ENCODE measurements at regions not wholly inside any gene's neighbourhood (a gene's known extent, or its start where the extent isn't known, plus 50 kb on each side); places are given as distances from the start of the nearest gene placed in this dataset.
"Not testable (repeated sequence)": the region's sequence is repeated elsewhere in the genome, so short reads cannot be mapped to it uniquely, and the experiment has no call there.

DNA sequence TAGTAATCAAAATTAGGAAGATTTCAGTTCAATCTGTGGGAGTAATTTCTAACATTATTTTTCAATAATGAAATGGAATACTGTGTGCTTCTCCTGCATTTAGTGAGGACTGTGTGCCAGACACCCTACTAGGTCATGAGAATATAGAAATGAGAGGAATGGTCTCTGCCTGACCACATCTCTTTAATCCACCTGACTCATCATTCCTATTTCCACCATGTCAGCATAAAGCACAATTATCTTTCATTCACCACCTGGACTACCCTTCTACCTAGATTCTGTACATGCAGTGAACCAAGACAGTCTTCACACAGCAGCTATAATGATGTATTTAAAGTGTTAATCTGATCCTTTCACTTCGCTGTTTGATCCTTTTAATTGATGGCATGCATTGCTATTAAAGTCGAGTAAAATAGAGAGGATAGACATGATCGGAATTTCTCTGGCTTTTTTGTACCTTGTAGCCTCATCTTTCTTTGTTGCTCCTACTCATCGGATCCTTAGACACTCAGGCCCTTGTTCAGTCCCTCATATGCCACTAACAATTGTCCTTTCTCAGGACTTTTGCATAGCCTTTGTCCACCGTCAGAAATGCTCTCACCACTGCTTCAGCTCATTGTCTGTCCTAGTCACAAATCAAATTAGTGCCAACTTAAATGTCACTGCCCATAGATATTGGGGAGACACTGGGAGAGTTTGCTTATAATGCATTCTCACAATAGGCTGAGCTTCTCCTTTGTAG, 1037.1 kb downstream of the REEP3 start:
- no peak for DNase-seq (ENCODE audit: low read depth in 2 of 2)

- DNase-seq (ENCODE audit: low read depth in 2 of 2) = no peak
Measured at GRCh38 chr10:64571056-64571455, 1049.9 kb downstream of the REEP3 start.

- no peak for DNase-seq (ENCODE audit: low read depth in 2 of 2)
Measured at GRCh38 chr10:64573623-64574325, 1052.6 kb downstream of the REEP3 start.

- no peak for DNase-seq (ENCODE audit: low read depth in 2 of 2)
Measured at GRCh38 chr10:64574371-64574770, 1053.2 kb downstream of the REEP3 start.

DNA sequence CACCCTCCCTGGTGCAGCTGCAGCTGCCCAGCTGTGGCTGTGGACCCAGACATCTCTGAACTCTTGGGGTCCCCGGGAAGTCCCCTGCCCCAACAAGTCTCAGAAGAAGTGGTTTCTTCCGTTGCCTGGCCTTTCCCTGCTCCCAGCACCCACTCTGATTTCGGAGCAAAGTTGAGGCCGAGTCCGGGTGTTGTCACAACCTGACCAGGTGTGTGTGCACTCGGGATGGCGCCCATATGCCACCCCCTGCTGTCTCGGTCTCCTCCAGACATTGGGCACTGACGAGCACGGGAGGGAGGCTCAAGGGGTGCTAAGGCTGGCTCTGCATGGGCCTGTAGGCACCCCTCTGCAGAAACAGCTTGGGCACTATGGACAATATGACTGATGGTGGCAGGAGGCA, 1055.3 kb downstream of the REEP3 start:
- no peak for DNase-seq (ENCODE audit: low read depth in 2 of 2)

GRCh38 chr10:64578757-64579156, 1057.6 kb downstream of the REEP3 start:
- not testable (repeated sequence) for DNase-seq (ENCODE audit: low read depth in 2 of 2)

DNA sequence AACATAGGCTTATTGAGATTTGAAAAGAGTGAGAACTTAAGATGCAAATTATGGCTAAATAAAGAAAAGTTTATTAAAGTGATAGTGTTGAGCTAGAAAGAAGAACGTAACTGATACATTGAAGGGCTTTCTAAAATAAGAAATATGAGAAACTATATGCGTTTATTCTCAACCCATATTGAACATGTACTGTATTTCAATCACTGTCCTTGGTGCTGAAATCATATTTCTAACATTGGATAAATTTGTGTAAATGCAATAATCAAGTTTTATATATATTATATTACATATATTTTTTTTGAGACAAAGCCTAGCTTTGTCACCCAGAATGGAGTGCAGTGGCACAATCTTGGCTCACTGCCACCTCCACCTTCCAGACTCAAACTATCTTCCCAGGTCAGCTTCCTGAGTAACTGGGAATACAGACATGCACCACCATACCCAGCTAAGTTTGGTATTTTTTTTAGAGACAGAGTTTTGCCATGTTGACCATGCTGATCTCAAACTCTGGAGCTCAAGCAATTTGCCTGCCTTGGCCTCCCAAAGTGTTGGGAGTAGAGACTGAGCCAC, 1065.8 kb downstream of the REEP3 start:
- DNase-seq (ENCODE audit: low read depth in 2 of 2) = no peak

GRCh38 chr10:64594072-64594471, 1072.9 kb downstream of the REEP3 start:
- no peak for DNase-seq (ENCODE audit: low read depth in 2 of 2)

DNA sequence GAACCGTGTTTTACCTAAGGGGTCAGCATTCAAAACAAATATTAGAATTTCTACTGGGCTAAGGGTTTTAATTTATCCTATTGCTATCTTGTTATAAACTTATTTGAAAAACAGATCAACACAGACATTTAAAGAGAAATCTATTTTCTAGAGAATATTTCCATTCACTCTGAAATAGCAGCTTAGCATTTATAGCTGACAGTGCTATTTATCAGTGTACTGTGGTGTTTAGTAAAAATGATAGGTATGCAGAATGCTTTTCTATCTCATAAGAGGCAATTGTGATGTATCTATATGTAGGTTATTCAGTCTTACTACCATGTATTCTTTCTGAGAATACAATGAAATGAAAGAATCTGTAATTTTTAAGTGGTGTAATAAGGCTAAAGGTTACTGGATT, 1077.4 kb downstream of the REEP3 start:
- no peak for DNase-seq (ENCODE audit: low read depth in 2 of 2)

- no peak for DNase-seq (ENCODE audit: low read depth in 2 of 2)
Measured at GRCh38 chr10:64601298-64601697, 1080.1 kb downstream of the REEP3 start.

GRCh38 chr10:64617085-64617484, 1095.9 kb downstream of the REEP3 start:
- DNase-seq (ENCODE audit: low read depth in 2 of 2) = no peak

GRCh38 chr10:64619102-64619501, 1097.9 kb downstream of the REEP3 start:
- DNase-seq (ENCODE audit: low read depth in 2 of 2) = no peak

- no peak for DNase-seq (ENCODE audit: low read depth in 2 of 2)
Measured at GRCh38 chr10:64626924-64627323, 1105.7 kb downstream of the REEP3 start.

DNA sequence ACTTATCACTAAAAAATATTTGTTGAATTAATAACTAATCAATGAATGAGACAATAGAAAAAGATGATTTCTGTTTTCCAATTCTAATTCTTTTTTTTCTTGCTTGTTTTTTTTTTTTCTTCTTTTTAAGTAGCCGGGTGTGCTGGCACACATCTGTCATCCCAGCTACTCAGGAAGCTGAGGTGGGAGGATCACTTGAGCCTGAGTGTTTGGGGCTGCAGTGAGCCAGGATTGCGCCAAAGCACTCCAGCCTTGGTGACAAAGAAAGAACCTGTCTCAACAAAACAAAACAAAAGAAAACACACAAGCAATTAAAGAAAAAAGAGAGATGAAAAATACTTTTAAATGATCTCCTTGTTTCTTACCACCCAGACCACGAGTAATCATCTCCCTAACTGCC, 1109.3 kb downstream of the REEP3 start:
- no peak for DNase-seq (ENCODE audit: low read depth in 2 of 2)

DNA sequence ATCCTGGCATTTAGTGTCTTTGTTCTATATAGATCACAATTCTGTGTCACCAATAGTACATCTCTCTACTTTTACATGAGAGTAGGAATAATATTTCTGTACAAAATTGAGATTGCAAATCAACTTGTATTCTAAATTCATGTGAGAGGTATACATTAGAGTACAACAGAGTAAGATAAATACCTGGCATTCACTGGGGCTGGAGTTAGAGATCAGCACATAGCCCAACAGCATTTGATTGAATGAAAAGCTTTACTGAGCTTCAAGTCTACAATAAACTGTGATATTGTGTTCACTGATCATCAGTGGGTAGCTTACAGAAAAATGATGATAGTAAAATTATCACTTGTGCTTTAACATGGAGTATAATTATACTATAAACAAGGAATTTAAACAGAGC, 1114.7 kb downstream of the REEP3 start:
- no peak for DNase-seq (ENCODE audit: low read depth in 2 of 2)

DNA sequence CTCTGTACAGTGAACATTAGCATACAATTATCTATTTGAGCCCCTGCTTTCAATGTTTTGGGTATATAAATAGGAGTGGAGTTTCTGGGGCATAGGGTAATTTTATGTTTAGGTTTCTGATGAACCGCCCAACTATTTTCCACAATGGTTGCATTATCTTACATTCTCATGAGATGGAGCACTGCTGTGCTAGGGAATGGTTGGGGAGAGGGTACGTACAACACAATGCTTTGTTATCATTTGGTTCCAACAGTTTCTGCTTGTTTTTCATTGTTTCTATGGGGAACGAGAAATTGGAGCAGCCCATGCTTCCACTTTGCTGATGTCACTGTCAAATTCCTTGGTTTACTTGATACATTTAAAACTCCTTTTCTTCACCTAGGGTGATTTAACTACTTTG, 1115.3 kb downstream of the REEP3 start:
- DNase-seq (ENCODE audit: low read depth in 2 of 2) = no peak

DNA sequence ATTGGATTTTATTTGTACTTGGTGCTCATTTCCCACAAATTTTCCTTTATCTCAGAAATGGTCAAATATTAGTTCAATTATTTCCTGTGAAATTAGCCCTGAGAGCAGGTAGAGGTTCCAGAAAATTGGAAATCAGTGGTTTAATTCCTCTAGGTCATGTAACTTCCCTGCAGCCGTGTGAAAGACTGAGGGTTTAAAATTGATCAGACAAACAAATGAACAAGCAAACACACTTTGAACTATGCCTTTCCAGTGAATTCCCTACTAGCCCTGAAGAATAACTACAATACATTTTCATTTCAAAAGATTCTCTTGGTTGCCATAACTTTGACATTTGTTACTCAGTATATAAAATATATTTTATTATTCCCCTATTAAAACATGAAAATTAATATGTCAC, 1116.7 kb downstream of the REEP3 start:
- no peak for DNase-seq (ENCODE audit: low read depth in 2 of 2)

DNA sequence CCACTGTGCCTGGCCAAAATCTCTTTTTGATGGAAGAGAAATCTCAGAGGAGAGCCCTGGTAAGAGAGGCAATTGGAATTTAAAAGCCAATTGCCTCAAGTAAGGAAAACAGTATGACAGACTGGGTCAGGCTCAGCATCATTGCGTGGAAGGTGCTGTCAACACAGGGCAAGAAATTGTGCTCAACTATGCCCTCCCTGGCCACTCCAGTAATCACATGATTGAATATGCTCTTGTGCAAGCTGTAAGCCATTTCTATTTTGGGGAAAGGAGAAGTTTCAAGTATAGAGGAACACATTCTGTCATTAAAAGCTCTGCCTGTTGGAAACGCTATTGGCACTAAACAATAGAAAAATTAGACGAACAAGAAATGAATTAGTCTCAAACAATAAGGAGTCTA, 1127.7 kb downstream of the REEP3 start:
- DNase-seq (ENCODE audit: low read depth in 2 of 2) = no peak

- no peak for DNase-seq (ENCODE audit: low read depth in 2 of 2)
Measured at GRCh38 chr10:64658528-64658927, 1137.3 kb downstream of the REEP3 start.

GRCh38 chr10:64659311-64659710, 1138.1 kb downstream of the REEP3 start:
- DNase-seq (ENCODE audit: low read depth in 2 of 2) = no peak

DNA sequence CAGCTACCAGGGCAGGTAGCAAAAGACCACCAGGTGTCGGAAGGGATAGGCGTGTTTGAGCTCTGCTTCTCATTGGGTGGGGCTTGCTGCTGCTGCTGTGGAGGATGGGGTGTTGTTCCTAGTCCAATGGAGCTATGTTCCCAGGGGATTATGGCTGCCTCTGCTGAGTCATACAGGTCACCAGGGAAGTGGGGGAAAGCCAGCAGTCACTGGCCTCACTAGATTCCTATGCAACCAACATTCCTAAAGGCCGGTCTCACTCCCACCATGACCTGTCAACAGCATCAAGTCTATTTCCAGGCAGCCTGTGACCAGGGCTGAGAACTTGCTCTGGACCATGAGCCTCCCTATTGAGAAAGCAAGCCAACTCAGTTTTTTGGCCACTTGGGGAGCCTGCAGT, 1160.8 kb downstream of the REEP3 start:
- DNase-seq (ENCODE audit: low read depth in 2 of 2) = no peak

- no peak for DNase-seq (ENCODE audit: low read depth in 2 of 2)
Measured at GRCh38 chr10:64690194-64690593, 1169.0 kb downstream of the REEP3 start.

DNA sequence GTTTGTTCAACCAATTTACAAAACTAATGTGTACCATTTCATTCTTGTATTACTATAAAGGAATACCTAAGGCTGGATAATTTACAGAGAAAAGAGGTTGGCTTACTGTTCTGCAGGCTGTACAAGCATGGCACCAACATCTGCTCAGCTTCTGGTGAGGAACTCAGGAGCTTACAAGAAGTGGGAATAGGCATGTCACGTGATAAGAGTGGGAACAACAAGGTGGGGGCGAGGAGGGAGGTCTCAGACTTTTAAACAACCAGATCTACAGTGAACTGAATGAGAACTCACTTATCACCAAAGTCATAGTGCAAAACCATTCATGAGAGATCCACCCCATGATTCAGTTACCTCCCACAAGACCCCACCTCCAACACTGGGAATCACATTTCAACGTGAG, 1178.0 kb downstream of the REEP3 start:
- no peak for DNase-seq (ENCODE audit: low read depth in 2 of 2)
